ENCODE measurements at regions not wholly inside any gene's neighbourhood (a gene's known extent, or its start where the extent isn't known, plus 50 kb on each side); places are given as distances from the start of the nearest gene placed in this dataset.
A peak's percentile ranks its signal among the peaks of the same experiment; 100 is the strongest.
"Not testable (repeated sequence)": the region's sequence is repeated elsewhere in the genome, so short reads cannot be mapped to it uniquely, and the experiment has no call there.

DNA sequence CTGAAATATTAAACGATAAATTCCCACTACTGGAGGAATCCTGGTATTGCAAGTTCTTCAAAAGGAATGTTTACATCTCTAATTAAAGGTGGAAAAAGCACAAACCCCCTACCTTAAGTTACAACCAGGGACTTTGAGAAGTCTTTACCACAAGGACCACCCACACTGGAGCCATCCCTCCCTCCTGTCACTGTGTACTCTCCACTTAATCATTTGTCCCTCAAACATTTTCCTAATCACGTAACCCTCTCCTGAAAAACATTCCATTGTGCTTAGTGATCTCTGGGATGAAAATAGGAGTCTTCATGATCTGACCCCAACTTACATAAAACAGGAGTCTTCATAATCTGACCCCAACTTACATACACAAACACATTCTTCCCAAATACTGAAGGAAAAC, 85.7 kb downstream of the SUCLG1 start:
- DNase-seq, result no peak

DNA sequence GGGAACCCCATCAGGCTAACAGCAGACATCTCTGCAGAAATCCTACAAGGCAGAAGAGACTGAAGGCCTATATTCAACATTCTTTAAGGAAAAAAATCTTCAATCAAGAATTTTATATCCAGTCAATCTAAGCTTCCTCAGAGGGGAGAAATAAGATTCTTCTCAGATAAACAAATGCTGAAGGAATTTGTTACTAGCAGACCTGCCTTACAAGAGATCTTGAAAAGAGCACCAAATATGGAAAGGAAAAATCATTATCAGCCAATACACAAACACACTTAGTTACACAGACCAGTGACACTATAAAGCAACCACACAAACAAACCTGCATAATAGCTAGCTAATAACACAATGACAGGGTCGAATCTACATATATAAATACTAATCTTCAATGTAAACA, 96.5 kb downstream of the SUCLG1 start:
- DNase-seq, result no peak

DNA sequence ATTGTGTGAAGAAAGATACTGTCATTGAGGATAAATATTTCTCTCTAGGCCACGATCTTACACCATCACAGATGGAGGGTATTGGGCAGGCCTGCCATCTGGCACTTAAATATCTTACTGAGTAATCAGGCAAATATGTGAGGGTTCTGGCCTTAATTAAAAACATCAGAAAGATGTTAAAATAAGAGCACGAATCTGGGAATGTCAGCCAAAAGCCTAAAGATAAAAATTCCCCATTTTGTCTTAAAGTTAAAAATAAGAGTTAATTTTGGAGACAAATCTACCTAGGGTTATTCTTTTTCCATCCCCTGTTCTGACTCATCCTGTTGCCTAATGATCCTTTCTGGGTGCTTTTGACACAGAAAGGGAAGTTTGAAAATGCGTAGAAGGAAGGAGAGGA, 121.0 kb downstream of the SUCLG1 start:
- DNase-seq, result no peak

DNA sequence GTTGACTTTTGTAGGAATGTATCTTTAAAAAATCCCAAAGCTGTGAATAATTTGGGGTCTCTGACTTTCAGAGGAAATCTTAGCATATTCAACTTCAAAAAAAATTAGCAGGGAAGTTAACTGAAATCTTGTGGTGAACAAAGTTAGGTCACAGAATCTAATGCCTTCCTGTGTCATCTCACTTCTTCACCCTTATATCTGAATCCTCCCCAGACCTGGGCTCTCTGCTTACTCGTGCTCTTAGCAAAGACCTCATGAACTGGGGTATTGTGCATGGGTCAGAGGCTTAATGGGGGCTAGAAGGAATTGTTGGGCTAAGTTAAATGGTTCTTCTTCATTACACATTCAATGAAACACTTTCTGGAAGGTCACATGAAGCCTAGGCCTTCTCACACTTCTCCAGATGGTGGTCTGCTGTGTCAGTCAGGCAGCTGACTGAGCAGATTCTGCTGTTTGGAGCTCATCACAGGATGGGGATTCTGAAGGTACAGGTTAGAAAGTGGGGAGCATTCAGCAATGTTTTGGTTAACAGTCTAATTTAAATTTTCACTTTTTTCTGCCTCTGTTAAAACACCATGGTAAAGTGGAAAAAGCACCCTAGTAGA, 131.3 kb downstream of the SUCLG1 start:
- no peak for DNase-seq

DNA sequence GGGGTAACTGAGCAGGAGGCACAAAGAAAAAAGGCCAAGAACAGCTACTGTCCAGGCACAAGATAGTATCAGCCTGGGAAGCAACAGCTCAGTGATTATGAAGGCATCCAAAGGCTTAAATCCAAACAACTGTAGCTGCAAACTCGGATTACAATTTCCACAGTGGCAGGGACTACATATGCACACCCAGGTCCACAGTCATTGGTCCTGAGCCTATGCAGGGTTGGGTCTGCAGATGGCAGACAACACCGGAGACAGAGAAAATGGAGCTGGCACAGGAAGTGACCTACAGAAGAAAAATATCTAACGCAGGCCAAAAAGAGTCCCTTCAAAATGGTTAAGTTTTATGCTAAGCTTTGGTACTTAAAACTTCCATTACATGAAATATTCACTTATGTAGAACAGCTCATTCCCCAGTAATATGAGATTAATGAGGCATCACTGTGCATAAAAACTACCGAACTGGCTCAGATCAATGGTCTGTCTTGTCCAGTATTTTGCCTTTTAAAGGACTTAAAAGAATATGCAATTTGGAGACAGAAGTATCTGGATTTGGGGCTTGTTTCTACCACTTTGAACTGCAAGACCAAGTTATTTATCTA, 132.1 kb downstream of the SUCLG1 start:
- DNase-seq, result no peak

DNA sequence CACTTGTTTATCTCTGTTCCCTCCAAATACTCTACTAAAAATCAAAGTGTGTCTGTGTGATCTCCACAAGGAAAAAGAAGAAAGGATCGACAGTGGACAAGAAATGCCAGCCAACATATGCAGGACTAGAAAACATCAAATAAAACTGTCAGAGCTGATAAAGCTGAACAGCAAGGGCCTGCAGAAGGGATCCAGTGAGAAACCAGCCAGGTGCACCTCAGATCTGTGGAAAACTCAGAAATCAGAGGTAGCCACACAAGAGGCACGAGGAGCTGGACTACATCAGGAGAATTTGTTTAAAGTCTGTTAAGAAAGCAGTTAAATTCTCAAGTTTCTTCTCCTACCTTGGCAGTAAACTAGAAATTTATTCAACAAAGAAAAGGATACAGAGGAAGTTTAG, 135.2 kb downstream of the SUCLG1 start:
- no peak for DNase-seq

DNA sequence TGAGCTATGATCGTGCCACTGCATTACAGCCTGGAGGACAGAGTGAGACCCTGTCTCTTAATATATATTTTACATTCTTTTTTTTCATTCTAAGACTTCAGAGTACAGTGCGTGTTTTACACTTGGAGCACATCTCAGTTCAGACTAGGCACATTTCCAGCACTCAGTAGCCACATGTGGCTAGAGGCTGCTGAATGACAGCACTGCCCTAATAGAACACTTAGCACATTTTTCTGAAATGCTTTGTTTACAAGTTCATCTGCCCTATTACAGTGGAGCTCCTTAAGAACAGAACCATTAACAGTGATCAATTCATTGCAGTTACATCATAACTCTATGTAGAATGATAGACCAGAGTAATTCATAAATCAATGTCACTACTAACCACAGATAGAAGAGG, 138.1 kb downstream of the SUCLG1 start:
- DNase-seq, result no peak

DNA sequence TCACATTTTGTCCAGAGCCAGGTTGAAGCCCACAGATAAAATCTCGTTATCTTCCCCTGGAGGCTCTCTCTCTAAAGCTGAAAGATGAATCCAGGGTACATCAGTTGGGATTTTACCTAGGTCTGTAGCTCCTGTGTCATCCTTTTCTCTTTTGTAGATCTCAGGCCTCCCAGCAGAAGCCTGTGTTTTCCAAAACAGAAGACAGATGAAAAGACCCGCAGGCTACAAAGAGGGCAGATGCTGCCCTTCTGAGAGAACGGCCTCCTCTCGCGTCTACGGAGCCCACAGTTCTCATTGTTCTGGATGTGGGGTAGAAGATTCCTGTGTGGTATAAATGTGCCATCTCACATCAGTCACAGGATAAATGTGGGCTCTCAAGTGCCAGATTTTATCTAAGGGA, 139.5 kb downstream of the SUCLG1 start:
- DNase-seq, result no peak

DNA sequence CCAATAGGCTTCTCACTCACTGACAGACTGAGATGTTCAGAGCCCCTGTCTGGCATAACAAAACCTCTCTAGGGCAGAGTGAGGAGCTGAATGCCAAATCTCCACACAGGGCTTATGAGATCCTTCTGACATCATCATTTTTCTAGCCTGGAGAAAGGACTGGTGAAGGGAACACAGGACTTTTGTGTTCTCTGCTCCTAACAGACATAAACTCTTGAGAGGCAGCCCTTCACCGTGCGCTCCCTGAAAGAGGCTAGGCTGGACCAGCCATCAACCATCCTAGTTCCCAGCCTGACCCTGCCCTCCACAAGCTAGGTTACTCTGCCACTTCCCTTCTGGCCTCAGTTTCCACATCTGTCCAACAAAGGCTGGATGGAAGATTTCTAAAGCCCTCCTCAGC, 141.9 kb downstream of the SUCLG1 start:
- DNase-seq, result no peak

DNA sequence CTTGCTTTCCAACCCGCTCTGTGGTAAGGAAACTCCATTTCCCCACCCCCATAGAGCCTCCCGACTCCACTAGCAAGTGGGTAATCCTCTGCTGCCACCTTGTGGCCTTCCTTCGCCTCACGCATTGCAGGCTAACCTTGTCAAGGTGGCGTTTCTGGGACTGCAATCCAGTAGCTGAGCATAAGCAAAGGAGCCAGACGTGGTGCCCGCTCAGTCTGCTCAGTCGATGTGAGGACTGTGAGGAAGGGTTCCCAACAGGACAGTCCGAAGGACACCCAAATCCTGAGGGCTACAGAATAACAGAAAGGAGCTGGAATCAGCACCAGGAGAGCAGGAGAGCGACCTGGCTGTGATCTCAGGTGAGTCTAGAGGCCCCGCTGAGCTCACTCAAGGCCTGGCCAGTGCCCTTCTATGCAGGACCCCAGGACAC, 144.2 kb downstream of the SUCLG1 start:
- peak; percentile 47 to 89 for DNase-seq

DNA sequence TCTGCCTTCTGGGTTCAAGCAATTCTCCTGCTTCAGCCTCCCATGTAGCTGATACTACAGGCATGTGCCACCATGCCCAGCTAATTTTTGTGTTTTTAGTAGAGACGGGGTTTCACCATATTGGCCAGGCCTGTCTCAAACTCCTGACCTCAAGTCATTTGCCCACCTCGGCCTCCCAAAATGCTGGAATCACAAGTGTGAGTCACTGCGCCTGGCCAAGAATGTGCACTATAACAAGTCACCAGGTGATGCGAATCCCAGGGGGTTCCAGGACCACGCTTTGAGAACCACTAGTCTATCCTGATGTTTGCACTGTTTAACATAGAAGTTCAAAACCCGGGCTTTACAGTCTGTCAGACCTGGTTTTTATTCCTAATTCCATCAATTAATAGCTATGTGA, 144.8 kb downstream of the SUCLG1 start:
- DNase-seq, result no peak

DNA sequence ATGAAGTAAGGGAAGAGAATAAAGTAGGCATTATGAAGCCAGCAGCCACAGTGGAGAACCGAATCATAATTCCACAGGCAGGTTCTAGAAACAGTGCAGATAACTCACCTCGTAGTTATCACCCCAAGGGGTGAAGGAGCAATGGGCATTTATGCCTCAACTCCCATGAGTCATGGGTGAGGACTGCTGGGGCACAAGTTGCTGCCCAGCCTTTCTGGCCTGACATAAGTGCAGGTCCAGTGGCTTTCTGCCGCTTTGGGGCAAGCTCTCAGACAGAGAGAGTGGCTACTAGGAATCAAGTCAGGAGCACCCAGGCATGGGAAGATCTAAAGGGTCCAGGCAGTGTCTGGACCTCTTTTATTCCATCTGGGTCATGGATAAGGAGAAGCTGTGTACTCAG, 149.8 kb downstream of the SUCLG1 start:
- DNase-seq, result no peak

DNA sequence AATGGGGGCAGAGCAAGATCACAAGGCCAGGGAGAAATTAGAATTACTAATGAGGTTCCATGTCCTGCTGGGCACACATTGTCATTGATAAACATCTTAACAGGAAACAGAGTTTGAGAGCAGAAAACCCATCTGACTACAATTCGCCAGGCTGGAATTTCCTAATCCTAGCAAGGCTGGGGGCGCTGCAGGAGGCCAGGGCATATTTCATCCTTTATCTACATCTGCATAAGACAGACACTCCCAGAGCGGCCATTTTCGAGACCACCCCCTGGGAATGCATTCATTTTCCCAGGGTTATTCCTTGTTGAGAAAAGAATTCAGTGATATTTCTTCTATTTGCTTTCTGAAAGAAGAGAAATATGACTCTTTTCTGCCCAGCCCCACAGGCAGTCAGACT, 152.7 kb downstream of the SUCLG1 start:
- DNase-seq, result no peak

DNA sequence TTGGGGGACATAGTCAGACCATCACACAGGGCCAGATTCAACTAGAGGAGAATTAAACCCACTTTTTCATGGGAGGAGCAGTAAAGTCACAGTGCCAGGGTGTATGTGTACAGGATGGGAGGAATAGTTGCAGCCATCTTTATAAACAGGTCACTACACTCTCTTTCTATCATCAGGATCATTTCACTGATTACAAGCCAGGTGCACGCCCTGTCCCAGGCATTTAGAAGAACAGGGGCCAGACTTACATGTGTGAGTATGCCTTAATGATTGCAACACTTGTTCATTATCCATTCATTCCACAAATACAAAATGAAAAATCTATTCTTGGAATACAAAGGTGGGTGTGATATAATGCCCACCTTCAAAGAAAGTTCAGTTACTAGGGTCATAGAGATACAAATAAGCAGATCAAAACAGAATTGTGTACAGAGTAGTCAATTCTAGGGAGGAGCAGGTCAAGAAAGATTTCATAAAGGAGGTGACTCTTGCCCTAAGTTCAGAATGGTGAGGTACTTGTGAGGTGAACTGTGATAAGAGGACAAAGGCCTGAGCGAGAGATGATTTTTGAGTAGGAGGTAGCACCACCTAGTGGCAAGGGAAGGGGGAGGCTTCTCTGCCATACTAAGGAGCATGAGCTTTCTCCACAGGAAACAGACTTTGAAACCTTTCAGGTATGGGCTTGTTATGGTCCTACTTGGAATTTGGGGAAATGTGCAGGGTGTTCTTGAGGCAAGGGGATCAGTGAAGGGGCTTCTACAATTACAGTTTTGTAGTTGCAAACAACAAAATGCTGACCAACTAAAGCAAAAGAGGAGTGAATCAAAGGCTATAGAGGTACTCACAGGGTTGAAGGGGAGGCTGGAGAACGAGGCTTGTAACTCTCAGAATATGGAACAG, 156.3 kb downstream of the SUCLG1 start:
- DNase-seq, result peak in 1 of 2 donors; percentile 29

DNA sequence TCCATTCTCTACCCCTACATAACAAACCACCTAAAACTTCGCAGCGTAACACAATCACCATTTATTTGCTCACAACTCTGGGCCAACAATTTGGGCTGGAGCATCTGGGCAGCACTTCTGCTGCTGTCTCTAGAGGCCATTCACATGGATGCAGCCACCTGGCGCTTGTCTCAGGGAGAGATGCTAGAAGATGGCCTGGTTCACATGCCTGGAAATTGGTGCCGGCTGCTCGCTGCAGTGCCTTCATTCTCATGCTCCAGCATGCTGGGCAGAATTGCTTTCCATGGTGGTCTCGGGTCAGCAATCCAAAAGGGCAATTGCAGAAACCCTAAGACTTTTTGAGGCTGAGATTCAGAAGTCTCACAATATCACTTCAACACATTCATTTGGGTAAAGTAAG, 157.4 kb downstream of the SUCLG1 start:
- DNase-seq, result no peak

DNA sequence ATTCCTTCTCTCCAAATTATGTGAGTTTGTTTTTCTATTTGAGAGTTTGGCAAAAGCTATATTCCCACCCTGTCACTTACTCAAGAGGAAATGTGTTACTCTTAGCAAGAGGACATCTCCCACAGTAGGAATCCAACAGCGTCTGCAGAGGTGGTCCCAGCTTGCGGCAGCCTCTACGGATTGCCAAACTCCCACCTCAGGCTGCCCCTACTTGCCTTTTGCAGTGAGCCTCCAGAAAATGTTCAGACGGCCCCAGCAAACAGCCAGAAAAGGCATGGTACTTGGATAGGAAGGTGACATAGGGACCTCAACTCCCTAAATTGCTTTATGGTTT, 158.4 kb downstream of the SUCLG1 start:
- no peak for DNase-seq

DNA sequence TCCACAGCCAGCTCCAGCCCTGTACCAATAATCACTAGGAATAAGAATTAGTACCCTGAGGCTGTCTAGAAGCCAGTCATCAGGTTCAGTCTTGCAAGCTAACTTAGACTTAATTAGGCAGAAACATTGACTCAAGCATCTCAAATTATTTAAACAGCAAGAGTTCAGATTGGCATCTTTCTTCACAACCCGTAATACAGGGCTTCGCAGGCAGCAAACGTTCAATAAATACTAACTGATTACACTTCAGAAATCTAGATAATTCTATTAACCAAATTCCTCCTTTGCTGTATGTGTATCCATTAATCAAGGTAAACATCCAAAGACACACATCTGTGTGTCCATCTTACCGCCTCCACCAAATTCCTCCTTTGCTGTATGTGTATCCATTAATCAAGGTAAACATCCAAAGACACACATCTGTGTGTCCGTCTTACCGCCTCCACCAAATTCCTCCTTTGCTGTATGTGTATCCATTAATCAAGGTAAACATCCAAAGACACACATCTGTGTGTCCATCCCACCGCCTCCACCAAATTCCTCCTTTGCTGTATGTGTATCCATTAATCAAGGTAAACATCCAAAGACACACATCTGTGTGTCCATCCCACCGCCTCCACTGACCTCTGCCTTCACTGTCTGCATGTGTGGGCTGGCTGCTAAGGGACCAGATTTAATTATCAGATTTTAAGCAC, 158.9 kb downstream of the SUCLG1 start:
- DNase-seq, result not testable (repeated sequence)

DNA sequence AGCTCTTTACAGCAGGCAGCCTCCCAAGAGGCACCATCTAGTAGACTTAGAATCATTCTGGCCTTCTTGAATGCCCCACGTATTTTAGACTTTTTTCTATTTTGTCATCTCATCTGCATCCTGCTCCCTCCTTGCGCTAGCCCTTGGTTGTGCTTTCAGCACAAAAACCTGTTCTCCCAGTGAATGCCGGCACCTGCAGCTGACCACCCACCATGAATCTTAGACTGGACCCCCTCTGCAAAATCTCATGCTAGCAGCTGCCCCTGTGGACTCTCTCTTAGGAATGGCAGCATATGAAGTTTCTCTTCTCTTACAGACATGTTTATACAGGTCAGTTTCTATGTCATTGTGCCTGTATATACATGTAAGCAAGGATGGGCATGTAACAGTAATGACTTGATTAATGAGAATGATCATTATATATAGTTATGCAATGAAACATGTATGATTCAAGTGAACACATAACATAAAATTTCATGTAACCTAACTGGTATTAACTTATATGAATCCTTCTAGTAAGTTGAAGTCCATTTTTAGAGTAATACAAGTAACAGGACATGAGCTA, 159.8 kb downstream of the SUCLG1 start:
- DNase-seq, result no peak

DNA sequence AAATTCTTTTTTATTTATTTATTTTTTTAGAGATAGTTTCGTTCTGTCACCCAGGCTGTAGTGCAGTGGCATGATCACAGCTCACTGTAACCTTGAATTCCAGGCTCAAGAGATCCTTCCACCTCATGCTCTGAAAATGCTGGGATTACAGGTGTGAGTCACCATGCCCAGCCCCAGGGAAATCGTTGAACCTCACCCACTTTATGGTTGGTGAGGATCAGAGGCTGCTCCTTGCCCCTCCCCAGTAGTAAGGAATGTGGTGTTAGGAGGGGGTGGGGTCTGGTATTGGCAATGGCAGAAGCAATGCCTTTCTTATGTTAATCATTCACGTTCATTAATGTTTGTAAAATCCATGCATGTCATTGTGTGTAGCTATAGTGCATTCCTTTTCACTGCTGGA, 161.9 kb downstream of the SUCLG1 start:
- DNase-seq, result no peak

DNA sequence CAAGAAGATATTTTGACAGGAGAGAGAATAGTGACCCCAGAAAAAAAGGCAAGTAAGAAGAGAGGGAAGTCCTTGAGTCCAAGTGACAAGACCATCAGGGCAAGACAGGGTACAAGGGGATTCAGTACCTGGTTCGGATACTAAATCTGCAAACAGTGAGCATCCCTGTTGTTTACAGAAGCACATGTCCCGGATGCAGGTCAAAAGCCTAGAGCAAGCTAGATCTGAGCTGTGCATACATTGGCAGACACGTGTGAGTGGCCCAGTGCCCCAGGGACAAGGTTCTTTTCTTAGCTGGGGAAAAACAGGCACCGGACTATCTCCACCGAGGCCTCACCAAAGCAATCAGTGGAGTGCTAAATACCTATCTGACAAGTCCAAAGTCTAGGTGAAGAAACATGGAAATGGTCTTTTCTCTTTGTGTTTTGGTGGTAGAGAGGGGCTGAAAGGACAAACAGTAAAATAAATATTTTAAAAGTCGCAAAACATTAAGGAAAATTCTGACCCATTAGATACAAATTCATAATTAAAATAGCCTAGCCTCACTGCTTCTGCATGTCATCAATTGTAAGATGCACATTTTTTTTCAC, 165.2 kb downstream of the SUCLG1 start:
- DNase-seq, result no peak

DNA sequence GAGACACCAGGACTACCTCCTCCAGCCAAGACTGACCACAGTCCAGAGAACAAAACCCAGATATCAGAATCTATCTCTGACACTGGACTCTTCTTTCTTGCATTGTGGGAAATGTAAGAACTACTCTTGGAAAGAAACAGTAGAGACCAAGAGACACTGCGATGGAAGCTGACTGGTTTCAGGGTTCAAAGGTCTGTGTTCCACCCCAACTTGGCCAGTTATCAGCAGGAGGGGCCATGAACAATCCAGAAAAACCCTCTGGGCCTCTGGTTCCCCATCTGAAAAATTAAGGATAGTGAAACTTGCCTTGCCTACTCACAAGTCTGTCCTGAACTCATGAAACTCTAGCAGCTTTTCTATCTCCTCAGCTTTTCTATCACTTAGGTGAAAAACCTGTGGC, 166.5 kb downstream of the SUCLG1 start:
- no peak for DNase-seq

DNA sequence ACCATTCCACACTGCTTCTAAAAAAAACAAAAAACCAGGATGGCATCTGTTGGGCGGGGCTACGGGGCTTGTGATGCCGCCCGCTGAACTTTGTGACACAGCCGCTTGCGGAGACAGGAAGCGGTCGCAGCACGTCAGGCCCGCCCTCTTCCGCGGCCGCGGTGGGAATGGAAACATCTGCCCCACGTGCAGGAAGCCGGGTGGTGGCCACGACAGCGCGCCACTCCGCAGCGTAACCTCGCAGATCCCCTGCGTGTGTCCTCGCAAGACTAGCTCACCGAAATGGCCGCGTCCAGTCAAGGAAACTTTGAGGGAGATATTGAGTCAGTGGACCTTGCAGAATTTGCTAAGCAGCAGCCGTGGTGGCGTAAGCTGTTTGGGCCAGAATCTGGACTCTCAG, 168.5 kb downstream of the SUCLG1 start:
- DNase-seq, result no peak

DNA sequence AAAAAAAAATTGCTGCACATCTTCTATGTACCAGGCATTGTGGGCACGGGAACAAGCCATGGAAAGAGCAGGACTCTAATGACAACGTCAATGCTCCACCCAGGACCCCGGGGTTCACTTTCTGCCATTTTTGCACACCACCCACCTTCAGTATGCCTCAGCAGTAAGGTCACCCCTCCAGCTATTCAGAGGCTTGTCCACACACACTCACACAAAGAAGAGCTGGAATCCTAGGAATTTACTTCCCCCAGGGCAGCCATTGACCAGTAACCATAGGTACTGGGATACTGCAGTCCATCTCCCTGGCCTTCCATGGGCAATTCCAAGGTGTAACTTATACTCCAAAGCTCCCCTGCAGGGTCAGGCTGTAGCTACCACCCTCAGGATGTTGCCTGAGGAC, 170.8 kb downstream of the SUCLG1 start:
- no peak for DNase-seq
